Testis (tissue), 2 donors: ENCODE measurements at regions not wholly inside any gene's neighbourhood (a gene's known extent, or its start where the extent isn't known, plus 50 kb on each side); places are given as distances from the start of the nearest gene placed in this dataset.

Source experiments
- DNase-seq: peaks from one replicate; pipeline ENCODE4 v3.0.0-alpha.2; 2019
- H3K27ac ChIP-seq, 2 donors: fragments of 200-600 bp; sonication (generic); one replicate each; pipeline ENCODE4 v1.5.1; 2019
- H3K27me3 ChIP-seq: fragments of 200-600 bp; sonication (generic); one replicate; pipeline ENCODE4 v1.5.1; 2019
- H3K36me3 ChIP-seq: fragments of 200-600 bp; sonication (generic); one replicate; pipeline ENCODE4 v1.5.1; 2017; ENCODE audit warnings: low read depth; ENCODE audit errors: missing control alignments
- H3K4me1 ChIP-seq: fragments of 200-600 bp; sonication (generic); one replicate; pipeline ENCODE4 v1.5.1; 2019
- H3K4me3 ChIP-seq, 2 donors: fragments of 200-600 bp; sonication (generic); one replicate each; pipeline ENCODE4 v1.5.1; 2017 to 2019
- H3K9me3 ChIP-seq: fragments of 200-600 bp; sonication (generic); one replicate; pipeline ENCODE4 v1.5.1; 2017
- CTCF ChIP-seq, 3 experiments: fragments of 450-650 bp in 2 of 3; fragments of 200-600 bp in 1 of 3; sonication (generic) in 1 of 3; IDR thresholded peaks; one replicate each; pipeline ENCODE4 v1.5.1; 2016 to 2019; ENCODE audit warnings: antibody characterized with exemption in 3 of 3, mild to moderate bottlenecking in 2 of 3, moderate library complexity in 1 of 3
- POLR2A ChIP-seq: fragments of 450-650 bp; IDR thresholded peaks from one replicate; pipeline ENCODE4 v1.6.1; 2017; ENCODE audit warnings: antibody characterized with exemption, mild to moderate bottlenecking, moderate library complexity
- WGBS, 2 donors: methylation state at CpG; one replicate each; pipeline ENCODE4 v1.1.5; 2018; 5-methylcytosine and 5-hydroxymethylcytosine counted together
- intact Hi-C: fragments of 100-400 bp; cut with DNase I; formaldehyde crosslinking; loops from one replicate; pipeline ENCODE4 v1.15.1; 2023; ENCODE audit warnings: low total_unique reads

DNA sequence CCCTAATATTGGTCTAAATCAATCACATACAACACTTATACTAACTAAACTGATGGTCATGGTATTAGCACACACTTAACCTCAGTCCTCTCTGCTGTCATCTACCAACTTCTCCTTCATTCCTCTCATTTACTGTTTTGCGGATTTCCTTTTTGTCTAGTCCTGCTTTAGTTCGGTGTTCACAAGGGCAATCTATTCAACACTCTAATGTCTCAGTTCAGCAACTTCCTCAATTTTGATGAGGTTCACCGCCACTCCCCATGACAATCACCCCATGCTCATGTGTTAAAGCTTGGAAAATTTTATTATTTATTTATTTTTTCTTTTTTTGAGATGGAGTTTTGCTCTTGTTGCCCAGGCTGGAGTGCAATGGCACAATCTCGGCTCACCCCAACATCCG lies 301.1 kb downstream of the PTPRC start:
- Histone ChIP-seq H3K27ac (no peak overlapping the region), H3K27me3 (no peaks in the 10 kb centered on the region), H3K36me3 (no peaks in the 10 kb centered on the region), H3K4me1 (peaks cover 3% of the 10 kb centered on the region), H3K9me3 (no peaks in the 10 kb centered on the region), H3K4me3 (no peak overlapping the region)
- no peak for DNase-seq
- TF ChIP-seq POLR2A: no peak
- TF ChIP-seq CTCF (IDR thresholded peaks at IDR 0.05): no peak
- 96 to 97% methylated on average over 5 of the region's 5 CpGs for WGBS, 2 donors
- intact Hi-C loops: no loop called here

GRCh38 chr1:198942466-198942865 lies 303.6 kb downstream of the PTPRC start:
- 91 to 93% methylated on average over 4 of the region's 4 CpGs for WGBS, 2 donors
- no peak for DNase-seq
- H3K9me3 ChIP-seq: no peaks in the 10 kb centered on the region
- H3K36me3 ChIP-seq: no peaks in the 10 kb centered on the region
- H3K4me3 ChIP-seq: no peak overlapping the region
- H3K27me3 ChIP-seq: no peaks in the 10 kb centered on the region
- H3K4me1 ChIP-seq: no peaks in the 10 kb centered on the region
- intact Hi-C loops: no loop called here
- H3K27ac ChIP-seq: no peak overlapping the region
- TF ChIP-seq CTCF (IDR thresholded peaks at IDR 0.05): no peak
- TF ChIP-seq POLR2A: no peak

GRCh38 chr1:198943484-198944187 lies 304.8 kb downstream of the PTPRC start:
- intact Hi-C loops: no loop called here
- 82 to 86% methylated on average over 3 of the region's 3 CpGs for WGBS, 2 donors
- Histone ChIP-seq H3K36me3 (no peaks in the 10 kb centered on the region), H3K27ac (no peak overlapping the region), H3K27me3 (no peaks in the 10 kb centered on the region), H3K4me1 (no peaks in the 10 kb centered on the region), H3K9me3 (no peaks in the 10 kb centered on the region), H3K4me3 (no peak overlapping the region)
- TF ChIP-seq CTCF (IDR thresholded peaks at IDR 0.05) (no peak), POLR2A (no peak)
- no peak for DNase-seq

DNA sequence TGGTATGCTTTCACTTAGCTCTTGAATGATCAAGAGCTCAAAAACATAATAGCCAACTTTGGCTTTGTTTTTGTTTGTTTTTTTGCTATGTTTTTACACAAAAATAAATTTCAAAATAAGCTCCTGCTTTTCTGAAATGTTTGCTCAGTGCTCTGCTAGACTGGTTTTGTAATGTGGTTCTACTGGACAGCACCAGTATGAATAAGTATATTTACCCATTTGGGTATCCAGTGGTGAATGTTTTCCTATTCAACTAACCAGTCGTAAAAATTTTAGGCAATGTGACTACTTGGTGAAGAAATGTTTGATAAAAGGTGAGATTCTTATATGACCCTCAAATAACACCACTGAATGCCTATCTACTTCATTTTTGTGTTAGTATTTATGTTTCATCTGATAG lies 308.6 kb downstream of the PTPRC start:
- Histone ChIP-seq H3K4me1 (no peaks in the 10 kb centered on the region), H3K27me3 (no peaks in the 10 kb centered on the region), H3K4me3 (no peak overlapping the region), H3K27ac (no peak overlapping the region), H3K36me3 (no peaks in the 10 kb centered on the region), H3K9me3 (no peaks in the 10 kb centered on the region)
- intact Hi-C loops: no loop called here
- DNase-seq: no peak
- TF ChIP-seq CTCF (IDR thresholded peaks at IDR 0.05): no peak
- TF ChIP-seq POLR2A: no peak
- 85 to 93% methylated on average over 1 of the region's 1 CpG for WGBS, 2 donors
